ENCODE measurements at regions not wholly inside any gene's neighbourhood (a gene's known extent, or its start where the extent isn't known, plus 50 kb on each side); places are given as distances from the start of the nearest gene placed in this dataset.

DNA sequence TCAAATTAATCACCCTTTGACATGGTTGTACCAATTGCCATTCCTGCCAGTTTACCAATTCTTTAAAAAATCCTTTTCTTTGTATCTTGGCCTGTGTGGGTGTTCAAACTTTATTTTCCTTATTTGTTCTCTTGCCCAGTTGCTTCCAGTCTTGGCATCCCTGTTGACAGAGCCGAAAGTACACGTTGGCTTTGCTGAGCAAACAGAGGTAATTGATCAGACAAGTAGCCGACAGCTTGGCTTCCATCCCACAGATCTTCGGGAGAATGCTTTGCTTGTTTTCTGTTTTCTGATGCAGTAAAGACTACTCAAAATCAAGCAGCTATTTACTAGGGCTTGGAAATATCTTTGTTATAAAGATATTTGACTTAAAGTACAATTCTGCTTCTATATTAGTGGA, 506.8 kb upstream of the SALL1 start:
- Histone ChIP-seq H3K79me2 (no peaks in the 10 kb centered on the region), H3K4me3 (ENCODE audit: low read depth, low read length) (no peak overlapping the region), H2AFZ (no peak overlapping the region), H3K4me1 (no peaks in the 10 kb centered on the region), H3K4me2 (ENCODE audit: low read length) (no peak overlapping the region), H3K27ac (no peak overlapping the region), H3K9me3 (ENCODE audit: control insufficient read depth, low read length) (no peaks in the 10 kb centered on the region), H3K36me3 (ENCODE audit: control insufficient read depth, insufficient read depth, low read length) (no peaks in the 10 kb centered on the region), H3K27me3 (ENCODE audit: control insufficient read depth, insufficient read depth, low read length) (no peaks in the 10 kb centered on the region), H3K9ac (no peak overlapping the region)
- no peak for TF ChIP-seq CTCF (IDR thresholded peaks at IDR 0.05)

- TF ChIP-seq CTCF (IDR thresholded peaks at IDR 0.05) = no peak
- H2AFZ ChIP-seq = no peak overlapping the region
- no peaks in the 10 kb centered on the region for H3K27me3 ChIP-seq (ENCODE audit: control insufficient read depth, insufficient read depth, low read length)
- no peaks in the 10 kb centered on the region for H3K9me3 ChIP-seq (ENCODE audit: control insufficient read depth, low read length)
- no peak overlapping the region for H3K4me2 ChIP-seq (ENCODE audit: low read length)
- H3K27ac ChIP-seq = no peak overlapping the region
- H3K9ac ChIP-seq = no peak overlapping the region
- H3K36me3 ChIP-seq (ENCODE audit: control insufficient read depth, insufficient read depth, low read length) = no peaks in the 10 kb centered on the region
- no peaks in the 10 kb centered on the region for H3K4me1 ChIP-seq
- no peak overlapping the region for H3K4me3 ChIP-seq (ENCODE audit: low read depth, low read length)
- H3K79me2 ChIP-seq = no peaks in the 10 kb centered on the region
These were observed 504.2 kb upstream of the SALL1 start for GRCh38 chr16:51655249-51655648.

- Histone ChIP-seq H3K9me3 (ENCODE audit: control insufficient read depth, low read length) (no peaks in the 10 kb centered on the region), H2AFZ (no peak overlapping the region), H3K9ac (no peak overlapping the region), H3K27me3 (ENCODE audit: control insufficient read depth, insufficient read depth, low read length) (no peaks in the 10 kb centered on the region), H3K27ac (no peak overlapping the region), H3K79me2 (no peaks in the 10 kb centered on the region), H3K36me3 (ENCODE audit: control insufficient read depth, insufficient read depth, low read length) (no peaks in the 10 kb centered on the region), H3K4me1 (no peaks in the 10 kb centered on the region), H3K4me2 (ENCODE audit: low read length) (no peak overlapping the region), H3K4me3 (ENCODE audit: low read depth, low read length) (no peak overlapping the region)
- no peak for TF ChIP-seq CTCF (IDR thresholded peaks at IDR 0.05)
These were observed 500.0 kb upstream of the SALL1 start for GRCh38 chr16:51651061-51651466.

GRCh38 chr16:51649631-51650030, 498.6 kb upstream of the SALL1 start:
- no peaks in the 10 kb centered on the region for H3K4me1 ChIP-seq
- no peak overlapping the region for H3K4me2 ChIP-seq (ENCODE audit: low read length)
- H3K9ac ChIP-seq = no peak overlapping the region
- no peak for TF ChIP-seq CTCF (IDR thresholded peaks at IDR 0.05)
- no peaks in the 10 kb centered on the region for H3K9me3 ChIP-seq (ENCODE audit: control insufficient read depth, low read length)
- no peaks in the 10 kb centered on the region for H3K79me2 ChIP-seq
- H3K4me3 ChIP-seq (ENCODE audit: low read depth, low read length) = no peak overlapping the region
- no peaks in the 10 kb centered on the region for H3K27me3 ChIP-seq (ENCODE audit: control insufficient read depth, insufficient read depth, low read length)
- H3K36me3 ChIP-seq (ENCODE audit: control insufficient read depth, insufficient read depth, low read length) = no peaks in the 10 kb centered on the region
- no peak overlapping the region for H3K27ac ChIP-seq
- H2AFZ ChIP-seq = no peak overlapping the region

DNA sequence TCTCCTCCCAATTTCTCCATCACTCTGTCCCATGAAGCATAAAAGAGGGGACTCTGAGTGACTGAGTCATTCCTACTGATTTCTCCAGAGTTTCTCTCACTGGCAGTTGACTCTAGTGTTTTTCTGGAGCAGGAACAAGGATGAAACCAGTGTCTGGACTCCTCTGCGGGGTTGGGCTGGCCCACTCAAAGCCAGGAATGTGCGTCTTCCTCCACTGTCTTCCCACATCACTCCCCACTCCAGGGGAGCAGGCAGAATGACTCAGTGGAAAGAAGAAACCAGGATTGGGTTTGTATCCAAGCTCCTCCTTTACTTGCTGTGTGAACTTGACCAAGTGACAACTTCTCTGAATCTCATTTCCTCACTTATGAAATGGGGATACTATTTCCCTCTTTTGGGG, 497.5 kb upstream of the SALL1 start:
- Histone ChIP-seq H3K27me3 (ENCODE audit: control insufficient read depth, insufficient read depth, low read length) (no peaks in the 10 kb centered on the region), H3K79me2 (no peaks in the 10 kb centered on the region)

More for the DNA sequence above, 497.5 kb upstream of the SALL1 start:
- H2AFZ ChIP-seq = no peak overlapping the region
- no peak overlapping the region for H3K9ac ChIP-seq
- H3K36me3 ChIP-seq (ENCODE audit: control insufficient read depth, insufficient read depth, low read length) = no peaks in the 10 kb centered on the region
- H3K4me1 ChIP-seq = no peaks in the 10 kb centered on the region
- no peak for TF ChIP-seq CTCF (IDR thresholded peaks at IDR 0.05)
- no peak overlapping the region for H3K27ac ChIP-seq
- H3K4me3 ChIP-seq (ENCODE audit: low read depth, low read length) = no peak overlapping the region
- no peaks in the 10 kb centered on the region for H3K9me3 ChIP-seq (ENCODE audit: control insufficient read depth, low read length)
- no peak overlapping the region for H3K4me2 ChIP-seq (ENCODE audit: low read length)
